Fibroblast of skin of right biceps (primary cell): ENCODE measurements at regions not wholly inside any gene's neighbourhood (a gene's known extent, or its start where the extent isn't known, plus 50 kb on each side); places are given as distances from the start of the nearest gene placed in this dataset.
A peak's percentile ranks its signal among the peaks of the same experiment; 100 is the strongest.
"Not testable (repeated sequence)": the region's sequence is repeated elsewhere in the genome, so short reads cannot be mapped to it uniquely, and the experiment has no call there.

Experiments used
- DNase-seq: peaks from one replicate; pipeline ENCODE4 v3.0.0-alpha.2; 2013

DNA sequence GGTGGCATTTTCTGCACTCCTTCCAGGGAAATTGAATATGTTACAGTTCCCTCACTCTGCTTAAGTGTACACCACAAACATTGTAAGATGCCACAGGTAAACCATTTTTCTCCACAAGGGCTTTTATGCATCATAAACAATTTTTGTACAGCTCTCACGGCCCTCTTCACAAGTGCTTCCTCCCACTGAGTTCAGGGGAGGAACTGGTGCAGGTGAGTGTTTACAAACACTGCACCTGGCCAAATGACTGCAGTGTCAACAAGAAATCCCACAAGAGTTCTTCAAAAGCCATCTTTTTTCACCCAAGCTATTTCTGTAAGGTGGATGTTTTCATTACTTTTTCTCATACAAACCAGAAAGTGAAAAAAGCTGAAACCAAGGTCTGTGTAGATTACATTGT lies 973.2 kb downstream of the AACS start:
- no peak for DNase-seq

- DNase-seq, result no peak
These were observed 975.1 kb downstream of the AACS start for GRCh38 chr12:126040307-126040706.

DNA sequence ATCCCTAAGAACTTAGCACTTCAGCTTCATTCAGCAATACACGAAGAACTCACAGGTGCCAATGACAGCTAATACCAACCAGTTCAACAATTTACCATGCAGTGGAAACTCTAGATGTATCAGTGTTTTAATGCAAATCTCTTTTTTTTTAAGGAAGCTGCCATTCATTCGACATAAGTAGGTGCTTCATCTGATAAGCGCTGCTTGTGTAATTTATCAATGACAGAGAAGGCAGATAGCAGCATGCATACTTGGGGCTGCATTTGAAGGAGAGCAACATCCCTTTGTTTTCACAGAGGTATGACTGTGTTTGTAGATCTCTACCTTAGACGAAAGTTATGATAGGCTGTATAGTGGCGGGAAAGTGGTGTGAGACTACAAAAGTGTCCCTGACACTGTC lies 977.1 kb downstream of the AACS start:
- no peak for DNase-seq

- not testable (repeated sequence) for DNase-seq
These were observed 984.3 kb downstream of the AACS start for GRCh38 chr12:126049501-126049900.

GRCh38 chr12:126051611-126052107 lies 986.4 kb downstream of the AACS start:
- no peak for DNase-seq

GRCh38 chr12:126055521-126055920 lies 990.3 kb downstream of the AACS start:
- peak; percentile 2 for DNase-seq

DNA sequence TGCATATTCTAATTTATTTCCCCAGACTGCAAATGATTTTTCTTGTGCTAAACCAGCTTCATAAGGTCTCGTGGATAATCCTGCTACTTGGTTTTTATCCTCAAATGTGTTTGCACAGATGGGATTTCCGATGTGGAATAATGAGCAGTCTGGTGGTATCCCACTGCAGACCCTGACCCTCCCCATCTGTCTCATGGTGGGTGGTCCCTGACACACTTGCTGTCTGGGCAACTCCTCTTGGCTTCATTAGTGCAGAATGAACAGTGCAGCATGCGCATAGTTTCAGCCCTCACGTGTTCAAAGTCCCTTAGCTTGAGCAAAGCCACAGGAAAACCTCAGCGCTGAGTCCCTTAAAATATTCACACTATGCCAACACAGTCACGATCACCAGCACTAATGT lies 996.5 kb downstream of the AACS start:
- DNase-seq, result no peak

DNA sequence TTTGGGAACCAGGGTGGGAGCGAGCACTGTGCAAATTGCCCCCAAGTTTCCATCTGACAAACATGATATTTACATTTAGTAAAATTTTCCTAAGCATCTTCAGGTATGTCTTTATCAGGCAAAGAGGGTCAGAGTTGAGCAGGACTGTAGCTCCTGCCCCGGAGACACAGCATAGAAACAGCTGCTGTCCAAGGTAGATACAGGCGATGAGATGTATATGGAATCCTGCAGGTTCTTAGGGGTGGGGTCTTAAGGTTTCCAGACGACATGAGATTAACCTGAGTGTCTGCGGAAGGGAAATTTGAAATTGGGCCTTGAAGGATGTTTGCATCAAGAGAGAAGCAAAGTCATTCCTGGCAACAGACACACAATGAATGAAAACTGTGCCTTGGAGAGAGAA lies 998.8 kb downstream of the AACS start:
- no peak for DNase-seq

DNA sequence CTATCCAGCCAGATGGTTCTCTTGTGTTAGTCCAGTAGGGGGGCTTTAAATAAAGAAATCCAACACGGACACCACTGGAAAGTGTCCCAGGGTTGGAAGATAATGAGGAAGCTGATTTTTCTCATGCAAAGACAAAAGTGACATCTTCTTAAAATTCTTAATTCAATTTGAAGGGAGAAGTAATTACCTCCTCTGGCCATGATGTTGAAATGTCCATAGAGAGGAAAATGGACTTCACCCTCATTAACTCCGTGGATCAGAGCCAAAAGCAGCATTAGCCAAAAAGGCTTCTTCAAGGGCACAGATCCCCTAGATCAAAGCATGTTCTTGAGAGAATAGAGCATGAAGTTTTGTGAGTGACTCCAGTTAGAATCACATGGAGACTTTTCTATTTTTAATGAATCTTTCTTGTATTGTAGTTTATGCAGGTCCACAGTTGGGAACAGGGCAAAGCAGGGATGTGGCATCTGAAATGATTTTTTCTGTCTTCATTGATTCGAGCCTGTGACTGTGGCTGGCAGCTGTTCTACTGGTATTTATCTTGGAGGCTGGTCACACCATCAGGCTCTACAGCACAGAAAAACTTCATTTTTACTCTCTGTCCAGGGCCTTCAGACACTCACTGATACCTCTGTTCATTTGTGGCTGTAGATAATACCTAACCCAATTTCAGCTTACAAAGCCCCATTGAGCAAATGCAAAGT lies 1002.5 kb downstream of the AACS start:
- no peak for DNase-seq

DNA sequence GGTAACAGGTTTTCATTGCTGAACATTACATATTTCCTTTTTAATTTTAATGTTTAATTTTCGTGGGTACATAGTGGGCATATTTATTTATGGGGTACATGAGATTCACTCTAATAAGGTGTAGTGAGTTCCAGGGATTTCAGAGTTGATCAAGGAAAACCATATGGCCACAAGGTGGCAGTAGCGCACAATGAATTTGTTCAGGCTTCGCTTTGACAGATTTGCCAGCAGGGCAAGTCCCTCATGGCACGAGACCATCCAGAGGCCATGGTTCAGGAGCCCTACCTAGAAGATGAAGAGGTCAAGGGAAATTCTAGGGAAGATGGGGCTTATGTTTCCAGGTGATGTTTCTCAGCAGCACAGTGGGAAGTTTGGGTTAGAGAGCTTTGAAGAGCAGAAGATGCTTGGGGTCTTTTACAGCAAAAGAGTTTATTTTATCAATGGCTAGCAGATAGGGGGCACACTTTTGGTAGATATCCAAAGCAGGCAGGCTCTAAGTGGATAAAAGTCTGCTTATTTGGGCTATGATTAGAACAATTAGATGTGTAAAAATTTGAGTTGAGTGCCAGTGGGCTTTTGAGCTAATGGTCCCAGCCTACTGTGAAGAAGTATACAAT lies 1004.4 kb downstream of the AACS start:
- peak; percentile 33 for DNase-seq

DNA sequence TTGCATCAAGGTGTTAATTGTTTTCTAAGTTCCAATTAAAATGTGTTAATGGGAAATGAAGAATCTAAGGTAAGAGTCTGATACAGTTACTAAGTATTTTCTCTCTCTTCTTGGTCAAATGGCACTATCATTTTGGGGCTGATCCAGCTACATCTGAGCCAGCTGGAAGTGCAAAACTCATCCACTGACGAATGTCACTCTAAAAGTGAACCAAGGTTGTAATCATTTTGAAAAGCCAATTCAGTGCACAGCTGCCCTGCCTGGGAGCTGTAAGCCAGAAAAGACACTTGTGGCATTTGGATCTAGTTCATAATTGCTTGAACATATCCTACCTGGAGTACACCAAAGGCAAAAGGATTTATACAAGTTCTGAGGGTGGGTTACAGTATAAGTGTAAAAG lies 1011.3 kb downstream of the AACS start:
- no peak for DNase-seq

DNA sequence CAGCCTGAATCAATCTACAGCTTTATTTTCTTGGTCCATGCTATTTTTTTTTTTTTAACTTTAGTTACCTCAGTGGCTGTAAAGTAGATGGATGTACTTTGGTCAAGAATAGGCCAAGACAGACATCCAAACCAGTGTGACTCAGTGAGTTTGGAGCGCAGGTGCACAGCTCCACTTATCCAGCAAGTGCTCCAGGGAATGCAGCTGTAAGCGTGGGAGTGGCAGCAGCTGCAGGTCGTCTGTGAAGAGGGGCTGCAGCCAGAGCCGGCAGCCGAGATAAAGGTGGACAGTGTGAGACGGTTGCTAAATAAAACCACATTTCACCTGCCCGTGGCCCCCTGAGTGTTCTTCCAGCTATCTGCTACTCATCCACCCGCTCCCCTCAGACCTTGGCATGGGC lies 1018.7 kb downstream of the AACS start:
- no peak for DNase-seq

DNA sequence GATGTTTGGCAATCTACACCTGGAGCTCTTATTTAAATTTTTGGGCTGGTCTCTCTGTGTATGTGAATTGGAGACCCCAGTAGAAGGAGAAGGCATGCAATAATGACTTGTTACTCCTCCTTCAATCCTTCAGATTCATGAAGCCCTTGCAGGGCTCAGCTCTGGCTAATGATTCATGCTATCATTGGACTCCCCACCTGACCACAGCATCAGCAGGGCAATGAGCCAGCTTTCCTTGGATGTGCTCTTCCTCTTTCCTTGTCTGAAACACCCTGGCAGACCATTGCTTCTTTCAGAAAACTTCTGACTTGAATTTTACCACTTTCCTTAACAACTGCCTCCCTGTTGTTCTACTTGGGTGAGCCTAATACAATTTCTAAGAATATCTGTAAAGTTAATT lies 1019.2 kb downstream of the AACS start:
- no peak for DNase-seq

GRCh38 chr12:126086242-126086641 lies 1021.0 kb downstream of the AACS start:
- no peak for DNase-seq

DNA sequence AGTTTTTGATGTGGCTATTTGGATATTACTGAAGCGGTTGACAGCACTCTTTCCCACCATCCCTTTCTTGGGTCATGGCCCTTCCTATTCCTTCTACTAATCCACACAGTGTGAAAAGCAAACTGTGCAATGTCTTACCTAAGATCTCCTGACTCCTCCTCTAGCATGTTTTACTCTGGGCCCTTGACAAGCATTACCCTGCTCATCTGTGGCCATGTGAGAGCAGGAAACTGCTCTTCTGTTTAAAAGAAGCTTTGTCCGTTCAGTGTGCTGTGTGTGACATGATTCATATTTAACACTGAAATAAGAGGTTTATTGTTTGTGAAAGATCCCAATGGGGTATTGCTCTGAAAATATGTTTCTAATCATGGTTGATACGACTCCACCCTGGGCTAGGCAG lies 1022.5 kb downstream of the AACS start:
- no peak for DNase-seq

- no peak for DNase-seq
These were observed 1028.7 kb downstream of the AACS start for GRCh38 chr12:126093908-126094307.

DNA sequence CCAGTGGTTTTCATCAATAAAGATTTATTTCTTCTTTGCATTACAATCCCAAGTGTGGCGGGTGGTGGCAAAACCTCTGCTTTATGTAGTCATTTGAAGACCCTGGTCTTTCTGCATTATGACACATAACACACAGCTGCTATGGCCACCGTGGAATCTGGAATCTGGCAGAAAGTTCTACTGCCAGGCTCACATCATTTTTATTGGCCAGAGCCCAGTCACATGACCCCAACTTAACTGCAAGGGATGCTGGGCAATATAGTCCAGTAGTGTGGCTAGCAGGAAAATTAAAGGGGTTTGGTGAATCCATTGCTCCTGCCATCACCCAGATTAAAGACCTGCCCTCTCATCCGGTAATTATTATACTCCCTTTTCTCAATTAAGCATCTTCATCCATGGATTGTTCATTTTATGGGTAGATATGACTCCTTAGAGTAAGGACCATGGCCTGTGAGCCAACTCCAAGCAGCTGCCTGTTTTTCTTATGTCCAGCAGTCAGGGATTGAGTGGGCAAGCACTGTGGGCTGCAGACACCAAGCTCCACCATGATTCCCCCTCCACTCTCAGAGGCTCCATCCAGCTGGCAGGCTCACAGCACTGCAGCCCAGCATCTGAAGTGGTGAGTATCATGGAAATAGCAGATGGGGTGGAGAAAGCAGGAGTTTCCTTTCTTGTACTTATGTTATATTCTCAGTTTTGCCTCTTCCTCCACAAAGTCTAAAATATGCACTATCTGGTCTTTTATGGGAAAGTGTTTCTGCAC lies 1030.7 kb downstream of the AACS start:
- DNase-seq, result no peak

GRCh38 chr12:126106706-126107105 lies 1041.5 kb downstream of the AACS start:
- DNase-seq, result no peak

- no peak for DNase-seq
These were observed 1042.4 kb downstream of the AACS start for GRCh38 chr12:126107659-126108058.

GRCh38 chr12:126108247-126108646 lies 1043.0 kb downstream of the AACS start:
- no peak for DNase-seq

GRCh38 chr12:126112141-126112540 lies 1046.9 kb downstream of the AACS start:
- no peak for DNase-seq

- no peak for DNase-seq
These were observed 1047.6 kb downstream of the AACS start for GRCh38 chr12:126112849-126113248.

GRCh38 chr12:126114441-126114840 lies 1049.2 kb downstream of the AACS start:
- no peak for DNase-seq

- DNase-seq, result no peak
These were observed 1052.3 kb downstream of the AACS start for GRCh38 chr12:126117502-126117901.
